Hematopoietic multipotent progenitor cell treated with erythropoietin and hydrocortisone succinate and interleukin-3 and kit ligand, for 8 days (in vitro differentiated cells): ENCODE measurements at regions not wholly inside any gene's neighbourhood (a gene's known extent, or its start where the extent isn't known, plus 50 kb on each side); places are given as distances from the start of the nearest gene placed in this dataset.

Experiments
- DNase-seq: peaks from one replicate; pipeline ENCODE4 v3.0.0-alpha.2; 2015

DNA sequence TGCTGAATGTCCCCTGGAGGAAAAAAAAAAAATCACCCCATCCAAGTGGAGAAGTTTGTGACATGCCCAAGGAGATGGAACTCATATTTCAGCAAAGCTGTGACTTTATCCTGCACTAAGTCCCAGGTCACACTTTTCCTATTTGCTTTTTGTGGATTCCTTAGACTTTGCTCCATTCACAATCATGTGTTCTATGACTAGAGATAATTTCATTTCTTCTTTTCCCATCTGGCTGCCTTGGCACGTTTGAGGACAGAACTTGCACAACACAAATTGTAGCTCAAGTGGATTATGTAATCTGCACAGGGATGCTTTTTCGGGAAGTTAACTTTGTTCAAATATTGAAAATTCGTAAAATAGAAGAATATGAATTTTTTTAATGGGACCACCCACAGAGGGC, 100.7 kb upstream of the PTPN1 start:
- DNase-seq: no peak

DNA sequence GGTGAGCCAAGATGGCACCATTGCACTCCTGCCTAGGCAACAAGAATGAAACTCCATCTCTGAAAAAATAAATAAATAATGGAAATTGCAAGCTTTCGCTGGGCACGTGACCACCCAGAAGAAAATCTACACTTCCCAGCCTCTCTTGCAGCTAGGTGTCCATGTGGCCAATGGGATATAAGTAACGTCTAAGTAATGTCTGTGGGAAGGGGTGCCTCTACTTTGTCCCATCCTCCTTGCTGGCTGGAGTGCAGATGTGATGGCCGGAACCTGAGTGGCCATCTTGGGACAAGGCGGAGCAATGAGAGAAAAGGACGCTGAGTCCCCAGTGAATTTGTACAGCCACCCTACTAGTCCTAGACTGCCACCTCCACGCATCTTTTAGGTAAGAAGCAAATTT, 99.8 kb upstream of the PTPN1 start:
- DNase-seq: no peak

DNA sequence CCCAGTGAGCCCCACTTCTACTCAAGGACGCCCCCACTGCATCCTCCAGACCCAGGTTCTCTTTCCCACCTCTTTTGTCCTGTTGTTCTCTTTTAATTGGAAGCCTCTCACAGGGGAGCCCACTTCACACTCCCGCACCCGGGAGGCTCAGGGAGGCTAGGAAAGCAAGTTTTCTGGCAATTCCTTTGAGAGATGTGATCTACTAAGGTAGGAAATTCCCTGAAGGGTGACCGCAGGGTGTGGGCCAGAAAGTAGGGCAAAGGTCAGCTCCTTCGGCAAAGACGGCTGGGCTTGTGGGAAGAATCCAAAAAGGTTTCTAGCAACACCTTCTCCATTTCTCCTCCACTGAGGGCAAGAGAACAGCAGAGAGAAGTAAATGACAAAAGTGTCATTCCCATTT, 98.1 kb upstream of the PTPN1 start:
- no peak for DNase-seq

DNA sequence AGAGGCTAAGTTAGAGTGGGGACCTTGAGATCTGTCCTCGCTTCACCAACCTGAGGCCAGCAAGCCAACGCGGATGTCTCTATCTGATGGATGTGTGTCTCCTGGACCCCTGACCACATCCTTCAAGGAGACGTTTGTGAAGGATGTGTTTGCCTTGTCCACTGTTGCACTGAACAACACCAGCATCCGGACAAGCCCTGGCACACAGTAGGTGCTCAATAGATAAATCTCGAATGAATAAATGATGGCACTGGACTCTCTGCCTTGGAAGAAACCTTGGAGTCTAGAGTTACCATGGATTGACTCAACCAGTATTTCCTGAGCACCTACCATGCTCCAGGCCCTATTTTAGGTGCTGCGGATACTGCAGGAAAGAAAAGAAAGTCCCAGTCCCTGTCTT, 97.7 kb upstream of the PTPN1 start:
- no peak for DNase-seq

DNA sequence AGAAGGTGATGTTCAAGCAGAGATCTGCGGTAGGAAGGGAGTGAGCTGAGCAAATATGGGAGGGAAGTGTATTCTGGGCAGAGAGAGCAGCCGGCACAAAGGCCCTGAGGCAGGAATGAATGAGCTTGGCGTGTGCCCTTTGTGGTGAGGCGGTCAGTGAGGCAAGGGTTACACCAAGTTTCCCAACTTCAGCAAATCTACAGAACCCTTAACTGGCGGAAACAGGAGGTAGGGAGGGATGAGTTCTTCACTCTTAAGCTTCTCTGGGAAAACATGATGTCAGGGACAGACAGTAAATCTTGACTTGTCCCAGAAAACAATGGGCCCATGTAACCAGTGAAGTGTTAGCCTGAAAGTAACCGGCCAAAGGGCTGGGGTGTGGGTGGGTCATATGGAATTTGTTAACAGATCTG, 97.1 kb upstream of the PTPN1 start:
- DNase-seq: no peak

DNA sequence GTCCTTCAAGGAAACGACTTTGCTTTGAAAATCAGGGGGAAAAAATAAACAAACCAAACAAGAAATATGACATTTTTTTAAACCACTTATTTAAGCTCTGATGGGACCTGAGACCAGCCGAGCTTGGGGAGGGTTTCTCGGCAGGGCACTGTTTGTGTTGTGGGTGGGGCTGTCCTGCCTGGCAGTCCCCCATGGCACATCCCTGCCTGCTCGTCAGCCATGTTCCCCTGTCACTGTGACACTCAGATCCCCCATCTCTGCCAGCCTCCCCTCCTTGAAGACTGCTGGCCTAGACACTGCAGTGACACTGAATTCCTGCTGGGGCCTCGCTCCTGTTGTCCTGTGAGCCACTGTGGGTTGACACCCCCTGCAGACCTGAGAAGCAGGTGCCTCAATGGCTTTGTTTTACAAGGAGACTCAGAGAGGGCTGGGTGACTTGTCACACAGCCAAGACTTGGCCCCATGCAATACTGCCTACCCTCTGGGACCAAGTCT, 95.1 kb upstream of the PTPN1 start:
- DNase-seq: no peak

DNA sequence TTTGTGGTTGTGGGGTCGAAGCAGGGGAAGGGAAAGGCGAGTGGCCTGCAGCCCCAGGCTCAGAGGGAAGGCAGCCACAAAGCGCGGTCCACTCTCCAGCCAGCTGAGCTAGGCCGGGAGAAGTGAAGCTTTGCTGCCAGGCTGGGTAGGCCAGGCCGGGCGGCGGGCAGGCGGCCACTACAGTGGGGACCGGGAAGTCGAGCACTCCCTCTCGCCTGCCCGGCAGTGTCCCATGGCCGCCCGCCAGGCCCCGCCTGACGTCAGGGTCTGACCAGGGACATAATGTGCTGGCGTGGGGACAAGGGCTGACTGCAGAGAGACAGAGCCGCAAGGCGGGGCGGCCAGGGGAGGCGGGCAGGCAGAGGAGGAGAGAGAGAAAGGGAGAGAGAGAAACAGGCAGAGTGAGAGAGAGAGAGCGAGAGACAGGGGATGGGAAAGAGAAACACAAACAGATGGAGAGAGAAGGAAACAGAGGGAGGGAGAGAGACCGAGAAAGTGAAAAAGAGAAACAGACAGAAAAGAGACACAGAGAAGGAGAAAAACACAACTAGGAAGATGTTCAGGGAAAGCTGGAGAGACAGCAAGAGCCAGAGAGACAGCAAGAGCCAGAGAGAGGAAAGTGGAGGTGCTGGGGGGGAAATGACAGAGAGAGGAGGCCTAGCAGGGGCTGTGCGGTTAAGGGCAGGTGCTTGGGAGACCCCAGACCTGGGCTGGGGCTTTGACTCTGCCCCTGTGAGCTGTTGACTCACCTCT, 94.5 kb upstream of the PTPN1 start:
- DNase-seq: no peak

DNA sequence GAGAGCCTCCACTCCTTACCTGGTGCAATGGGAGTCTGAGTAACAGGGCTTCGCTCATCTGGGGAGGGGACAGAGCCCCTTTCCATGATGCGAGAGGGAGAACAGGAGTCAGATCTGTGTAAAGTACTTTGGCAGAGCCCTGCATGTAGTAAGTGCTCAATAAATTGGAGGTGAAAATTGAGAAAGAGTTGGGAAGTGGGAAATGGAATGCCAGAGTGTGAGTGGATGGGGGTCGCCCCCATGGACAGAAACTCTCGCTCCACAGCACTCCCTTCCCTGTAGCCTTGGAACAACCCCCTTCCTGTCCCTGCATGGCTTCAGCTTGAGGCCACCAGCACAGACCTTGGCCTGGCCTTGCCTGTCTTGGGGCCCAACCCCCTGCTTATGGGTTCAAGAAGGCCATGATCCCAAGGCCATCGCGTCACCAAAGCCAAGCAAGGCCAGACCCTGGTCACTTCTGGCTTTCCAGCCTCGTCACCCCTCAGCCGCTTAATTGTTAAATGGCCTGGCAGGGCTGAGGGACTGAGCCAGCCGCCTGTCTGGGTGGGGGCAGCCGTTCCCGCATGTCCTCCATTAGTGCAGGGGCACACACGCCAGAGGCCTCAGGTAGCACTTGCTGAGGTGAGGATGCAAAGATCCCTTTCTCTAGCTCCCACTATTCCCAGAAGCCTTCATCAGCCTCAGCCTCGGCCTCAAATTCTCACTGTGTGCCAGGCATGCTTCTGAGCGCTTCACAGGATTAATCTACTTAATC, 93.7 kb upstream of the PTPN1 start:
- DNase-seq: no peak

DNA sequence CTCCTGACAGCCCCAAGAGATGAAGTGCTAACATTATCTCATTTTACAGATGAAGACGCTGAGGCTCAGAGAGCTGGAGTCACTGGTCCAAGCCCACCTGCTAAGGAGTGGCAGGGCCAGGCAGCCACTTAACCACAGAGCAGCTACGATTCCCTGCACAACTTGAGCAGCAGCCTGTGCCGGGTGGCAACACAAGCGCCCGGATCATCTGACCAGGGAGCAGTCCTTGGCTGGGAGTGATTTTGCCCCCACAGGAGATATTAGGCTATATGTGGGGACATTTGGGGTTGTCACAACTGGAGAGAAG, 93.2 kb upstream of the PTPN1 start:
- DNase-seq: no peak

DNA sequence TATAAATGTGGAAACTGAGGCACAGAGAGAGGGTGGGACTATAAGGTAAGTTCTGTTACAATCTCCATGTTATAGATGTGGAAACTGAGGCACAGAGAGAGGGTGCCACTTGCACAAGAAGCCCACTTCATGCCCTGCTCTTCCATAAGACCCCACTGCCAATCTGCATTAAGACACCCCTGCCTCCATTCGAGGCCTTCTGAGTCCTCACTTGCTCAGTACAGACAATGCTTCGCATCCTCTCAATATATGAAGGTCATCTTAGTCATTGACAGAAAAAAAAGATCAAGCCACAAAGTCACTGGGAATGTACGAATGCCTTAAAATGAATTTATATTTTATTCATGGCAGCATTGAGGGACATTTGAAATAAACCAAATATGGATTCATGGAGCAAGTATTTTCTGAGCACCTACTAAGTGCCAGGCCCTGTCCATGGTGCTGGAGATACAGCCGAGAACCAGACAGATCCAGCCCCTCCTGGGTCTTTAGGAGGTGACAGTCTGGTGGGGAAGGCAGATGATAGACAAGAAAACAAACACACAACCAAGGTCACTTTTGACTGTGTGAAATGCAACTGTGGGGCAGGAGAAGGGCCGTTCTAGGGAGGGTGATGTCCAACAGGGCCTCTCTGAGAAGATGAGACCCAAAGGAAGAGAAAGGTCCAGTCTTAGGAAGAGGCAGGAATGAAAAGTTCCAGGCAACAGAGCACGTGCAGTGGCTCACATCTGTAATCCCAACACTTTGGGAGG, 92.5 kb upstream of the PTPN1 start:
- no peak for DNase-seq

DNA sequence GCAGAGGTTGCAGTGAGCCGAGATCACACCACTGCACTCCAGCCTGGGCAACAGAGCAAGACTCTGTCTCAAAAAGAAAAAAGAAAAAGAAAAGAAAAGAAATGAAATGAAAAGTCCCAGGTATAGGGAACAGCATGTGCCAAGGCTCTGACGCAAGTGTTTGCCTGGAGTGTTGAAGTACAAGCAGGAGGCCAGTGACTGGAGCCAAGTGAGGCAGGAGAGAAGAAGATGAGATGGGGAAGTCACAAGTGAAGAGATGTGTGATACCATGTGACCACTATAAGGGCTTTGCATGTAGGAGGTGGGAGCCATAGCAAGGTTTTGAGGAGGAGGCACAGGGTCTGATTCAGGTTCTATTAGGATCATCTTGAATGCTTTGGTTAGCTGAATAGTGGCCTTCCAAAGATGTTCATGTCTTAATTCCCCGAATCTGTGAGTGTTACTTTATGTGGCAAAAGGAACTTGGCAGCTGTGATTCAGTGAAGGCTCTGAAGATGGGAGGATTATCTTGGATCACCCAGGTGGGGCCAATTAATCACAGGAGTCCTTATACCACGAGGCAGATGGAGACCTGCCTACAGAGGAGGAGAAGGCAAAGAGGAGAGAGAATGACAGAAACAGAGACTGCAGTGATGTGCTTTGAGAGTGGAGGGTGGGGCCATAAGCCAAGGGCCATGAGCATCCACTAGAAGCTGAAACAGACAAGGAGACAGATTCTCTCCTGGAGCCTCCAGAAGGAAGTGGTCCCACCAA, 91.1 kb upstream of the PTPN1 start:
- DNase-seq: no peak

DNA sequence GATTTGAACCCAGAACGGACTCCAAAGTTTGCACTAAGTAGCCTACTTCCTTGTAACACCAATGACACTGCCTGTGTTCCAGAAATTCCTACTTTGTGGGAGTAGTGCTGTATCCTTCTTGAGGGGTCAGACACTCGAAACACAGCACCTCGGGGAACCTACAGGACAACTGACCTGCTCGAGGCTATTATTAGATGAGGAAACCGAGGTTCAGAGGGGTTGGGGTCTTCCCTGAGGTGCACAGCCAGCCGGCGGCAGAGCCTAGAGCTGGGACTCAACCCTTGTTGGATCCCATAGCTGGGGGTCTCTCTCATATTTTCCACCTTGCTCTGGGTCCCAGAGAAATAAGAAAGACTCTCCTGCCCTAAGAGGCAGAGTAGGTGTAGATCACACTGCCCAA, 89.8 kb upstream of the PTPN1 start:
- no peak for DNase-seq

DNA sequence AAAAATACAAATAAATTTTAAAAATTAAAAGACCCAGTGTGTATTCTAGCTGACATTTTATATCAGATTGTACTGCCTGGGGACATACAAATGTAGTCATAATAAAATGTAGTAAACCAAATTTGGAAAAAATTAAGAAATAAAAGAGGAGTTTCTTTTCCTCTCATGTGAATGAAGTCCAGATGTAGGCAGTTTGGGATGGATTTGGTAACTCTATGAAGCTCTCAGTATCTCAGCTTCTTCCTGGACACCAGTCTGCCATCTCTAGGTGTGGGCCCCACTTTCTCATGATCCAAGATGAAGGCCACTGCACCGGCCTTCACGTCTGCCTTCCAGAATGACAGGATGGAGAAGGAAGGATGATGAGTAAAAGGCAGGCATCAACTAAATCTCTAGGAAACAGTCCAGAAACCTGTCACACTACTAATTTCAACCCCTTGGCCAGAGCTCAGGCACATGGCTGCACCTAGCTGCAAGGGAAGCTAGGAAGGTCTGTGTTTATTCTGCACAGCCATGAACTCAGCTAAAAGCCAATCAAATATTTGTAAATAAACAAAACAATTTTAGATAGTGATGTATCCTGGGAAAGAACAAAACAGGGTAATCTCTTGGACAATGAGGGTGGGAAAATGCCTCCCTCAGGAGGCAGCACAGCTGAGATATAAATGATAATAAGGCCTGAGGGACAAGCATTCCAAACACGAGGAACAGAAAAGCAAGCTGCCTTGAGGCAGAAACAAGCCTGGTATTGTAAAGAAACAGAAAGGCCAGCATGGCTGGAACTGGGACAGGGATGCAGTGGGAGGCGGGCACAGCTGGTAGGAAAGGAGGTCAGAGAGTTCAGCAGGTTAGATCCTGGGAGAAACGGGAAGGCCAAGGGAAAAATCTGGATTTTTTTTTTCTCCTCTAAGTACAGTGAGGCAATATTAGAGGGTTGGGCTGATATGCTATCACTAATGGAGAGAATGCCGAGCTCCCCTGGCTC, 88.5 kb upstream of the PTPN1 start:
- DNase-seq: no peak

DNA sequence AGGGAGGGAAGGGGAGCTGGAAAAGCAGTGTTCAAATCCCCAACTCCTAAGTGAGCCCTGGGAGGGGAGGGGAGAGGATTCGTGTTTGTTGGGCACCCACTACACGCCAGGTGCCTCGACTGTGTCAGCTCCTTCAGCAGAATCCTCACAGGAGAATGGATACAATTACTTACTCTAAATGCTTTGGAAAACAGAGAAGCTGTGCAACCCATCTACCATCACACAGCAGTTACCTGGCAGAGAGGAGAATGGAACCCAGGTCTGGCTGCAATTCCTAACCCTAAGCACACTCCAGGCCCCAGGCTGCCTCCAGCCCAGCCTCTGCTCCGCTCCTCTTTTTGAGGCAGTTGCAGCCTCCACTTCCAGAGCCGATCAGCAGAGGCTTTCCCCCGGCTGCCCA, 86.4 kb upstream of the PTPN1 start:
- DNase-seq: no peak

DNA sequence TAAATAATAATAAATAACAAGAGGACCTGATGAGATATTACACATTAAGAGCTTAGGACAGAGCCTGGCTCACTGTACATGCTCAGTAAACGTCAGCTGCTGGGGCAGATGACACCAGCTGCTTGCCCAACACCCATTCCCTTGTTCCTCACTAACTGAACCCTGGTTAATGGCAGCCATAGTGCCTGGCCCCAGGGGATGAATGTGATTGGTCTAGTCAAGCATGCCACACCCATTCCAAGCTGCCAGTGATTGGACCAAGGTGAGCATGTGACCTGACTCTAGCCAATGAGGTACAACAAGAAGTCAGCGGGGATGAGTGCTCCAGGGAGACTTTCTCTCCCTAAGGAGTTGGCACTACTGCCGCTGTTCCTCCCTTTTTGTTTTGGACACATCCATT, 85.1 kb upstream of the PTPN1 start:
- no peak for DNase-seq

DNA sequence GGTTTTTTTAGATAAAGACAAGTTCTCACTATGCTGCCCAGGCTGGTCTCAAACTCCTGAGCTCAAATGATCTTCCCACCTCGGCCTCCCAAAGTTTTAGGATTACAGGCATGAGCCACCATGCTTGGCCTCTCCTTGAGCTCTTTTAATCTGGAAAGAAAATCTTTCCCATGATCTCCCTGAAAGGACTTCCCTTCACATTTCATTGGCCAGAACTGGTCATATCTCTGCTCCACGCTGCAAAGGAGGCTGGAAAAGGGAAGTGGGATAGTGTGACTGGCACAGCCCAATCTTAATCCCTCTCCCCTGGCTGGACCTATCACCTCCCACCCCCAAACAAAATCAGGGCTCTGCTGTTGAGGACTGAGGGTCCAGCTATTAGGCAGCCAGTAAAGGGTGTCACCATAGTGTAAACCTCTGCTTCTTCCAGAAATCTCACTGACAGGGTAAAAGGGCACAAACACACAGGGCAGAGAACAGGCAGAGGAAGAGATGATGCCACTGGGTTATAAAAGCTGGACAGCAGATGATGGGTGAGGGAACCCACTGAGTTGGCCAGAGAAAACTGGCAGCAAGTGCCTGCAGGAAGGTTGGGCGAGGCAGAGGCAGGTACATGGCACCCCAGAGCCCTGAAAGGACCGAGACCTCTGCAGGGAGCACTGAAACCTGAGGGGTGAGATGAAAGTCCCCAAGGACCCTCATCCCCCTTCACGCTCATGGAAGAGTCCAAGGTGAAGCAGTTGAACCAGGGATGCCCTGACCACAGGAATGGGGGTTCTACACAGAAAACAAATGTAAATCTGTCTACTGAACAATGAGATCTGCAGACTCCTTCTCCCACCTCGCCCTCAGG, 83.1 kb upstream of the PTPN1 start:
- DNase-seq: no peak

DNA sequence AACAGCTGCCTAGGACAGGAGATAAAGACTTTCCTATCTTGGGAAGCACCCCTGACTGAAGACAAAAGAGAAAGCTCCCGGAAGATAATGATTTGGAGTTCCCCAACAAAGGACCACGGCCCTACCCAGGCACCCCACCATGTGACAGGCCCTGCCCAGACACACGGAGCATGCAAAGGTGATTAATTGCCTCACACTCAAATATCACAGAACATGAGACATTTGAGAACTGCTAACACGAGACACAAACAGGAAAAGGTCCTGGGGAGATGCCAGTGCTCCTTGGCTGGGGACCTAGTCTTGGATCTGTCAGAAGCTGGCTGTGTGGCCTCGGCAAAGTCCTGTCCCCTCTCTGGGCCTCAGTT, 82.5 kb upstream of the PTPN1 start:
- no peak for DNase-seq

DNA sequence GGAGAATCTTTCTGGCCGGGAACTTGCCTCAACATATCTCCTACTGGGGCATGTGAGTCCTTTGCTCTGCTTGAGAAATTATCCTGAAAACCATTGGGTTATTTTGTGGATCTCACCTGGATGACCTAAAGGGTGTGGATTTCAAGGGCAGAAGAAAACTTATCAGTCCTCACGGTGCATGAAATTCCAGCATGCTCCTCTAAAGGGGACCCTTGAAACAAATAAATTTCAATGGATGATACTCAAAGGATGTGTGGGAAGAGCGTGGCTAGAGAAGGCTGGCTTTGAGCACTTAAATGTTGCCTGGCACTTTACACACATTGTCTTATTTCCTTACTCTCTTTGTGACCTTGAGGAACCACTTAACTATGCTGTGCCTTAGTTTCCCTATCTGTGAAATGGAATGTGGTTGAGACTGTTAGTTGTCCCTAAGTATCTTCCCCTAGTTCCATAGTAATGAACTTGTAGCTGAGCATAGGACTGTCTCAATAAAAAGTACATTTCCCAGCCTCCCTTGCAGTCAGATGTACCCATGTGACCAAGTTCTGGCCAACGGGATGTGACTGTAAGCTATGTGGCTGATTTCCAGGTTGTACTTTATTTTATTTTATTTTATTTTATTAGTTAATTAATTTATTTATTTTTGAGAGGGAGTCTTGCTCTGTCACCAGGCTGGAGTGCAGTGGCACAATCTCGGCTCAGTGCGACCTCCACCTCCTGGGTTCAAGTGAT, 81.9 kb upstream of the PTPN1 start:
- DNase-seq: no peak

DNA sequence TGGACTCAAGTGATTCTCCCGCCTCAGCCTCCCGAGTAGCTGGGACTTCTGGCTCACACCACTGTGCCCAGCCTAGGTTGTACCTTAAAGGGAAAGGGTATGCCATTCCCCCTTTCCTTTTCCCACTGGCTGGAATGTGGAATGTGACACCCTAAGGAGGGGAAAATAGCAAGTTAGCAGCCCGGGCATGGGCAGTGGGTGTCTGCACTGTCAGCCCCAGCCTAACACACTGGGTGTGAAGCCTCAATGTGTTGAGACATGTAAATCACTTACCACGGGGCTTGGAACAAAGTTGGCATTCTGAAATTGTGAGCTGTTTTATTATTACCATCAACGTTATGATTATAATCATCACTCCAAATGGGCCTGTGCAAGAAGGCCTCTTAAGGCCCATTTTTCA, 80.8 kb upstream of the PTPN1 start:
- DNase-seq: no peak

DNA sequence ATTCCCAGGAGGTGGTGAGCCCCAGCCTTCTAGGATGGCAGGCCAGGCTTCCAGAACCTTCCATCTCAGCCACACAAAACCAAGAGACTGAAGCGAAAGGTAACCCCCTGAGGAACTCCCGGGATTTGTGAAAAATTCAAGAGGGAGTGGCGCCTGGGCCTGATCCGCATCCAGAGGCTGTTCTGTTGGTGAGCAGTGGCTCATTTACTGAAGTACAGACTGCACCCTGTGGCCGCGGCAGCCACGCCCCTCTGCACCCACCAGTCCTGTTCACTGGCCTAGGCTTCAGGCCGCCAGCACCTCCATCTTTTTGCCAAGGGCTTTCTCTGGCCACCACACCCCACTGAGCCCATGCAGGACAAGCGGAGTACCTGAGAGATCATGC, 79.1 kb upstream of the PTPN1 start:
- DNase-seq: no peak
